Liver (tissue), 8 donors: ENCODE measurements at regions not wholly inside any gene's neighbourhood (a gene's known extent, or its start where the extent isn't known, plus 50 kb on each side); places are given as distances from the start of the nearest gene placed in this dataset.

Source experiments
- DNase-seq: peaks from one replicate; pipeline ENCODE4 v3.0.0-alpha.2; 2017; ENCODE audit warnings: low spot score
- H3K27ac ChIP-seq, 2 donors: one replicate each; pipeline ENCODE4 v1.7.0; 2013; ENCODE audit warnings: inconsistent platforms in 2 of 2, low read length in 2 of 2, control low read depth in 1 of 2, low read depth in 1 of 2, mild to moderate bottlenecking in 1 of 2
- H3K27me3 ChIP-seq, 4 donors: one replicate each; pipeline versions ENCODE4 v1.6.1 to v1.7.0; 2013; ENCODE audit warnings: low read length in 3 of 4, inconsistent platforms in 1 of 4, mild to moderate bottlenecking in 1 of 4, moderate library complexity in 1 of 4; ENCODE audit not compliant: control insufficient read depth in 4 of 4, insufficient read depth in 4 of 4
- H3K36me3 ChIP-seq, 4 donors: one replicate each; pipeline versions ENCODE4 v1.6.1 to v1.7.0; 2013; ENCODE audit warnings: low read length in 3 of 4, mild to moderate bottlenecking in 3 of 4, low read depth in 1 of 4, moderate library complexity in 1 of 4; ENCODE audit not compliant: control insufficient read depth in 4 of 4, insufficient read depth in 3 of 4
- H3K4me1 ChIP-seq, 4 donors: one replicate each; pipeline versions ENCODE4 v1.6.1 to v1.7.0; 2013; ENCODE audit warnings: low read length in 3 of 4, mild to moderate bottlenecking in 3 of 4, moderate library complexity in 1 of 4; ENCODE audit not compliant: control insufficient read depth in 4 of 4, insufficient read depth in 4 of 4
- H3K4me3 ChIP-seq, 3 donors: one replicate each; pipeline versions ENCODE4 v1.6.1 to v1.7.0; 2013; ENCODE audit warnings: low read length in 3 of 3, control low read depth in 1 of 3, low read depth in 1 of 3, mild to moderate bottlenecking in 1 of 3
- H3K9ac ChIP-seq, 2 donors: one replicate each; pipeline ENCODE4 v1.7.0; 2013; ENCODE audit warnings: low read length in 2 of 2, mild to moderate bottlenecking in 2 of 2, moderate library complexity in 2 of 2, control low read depth in 1 of 2, low read depth in 1 of 2
- H3K9me3 ChIP-seq, 4 donors: one replicate each; pipeline versions ENCODE4 v1.6.1 to v1.7.0; 2013; ENCODE audit warnings: low read length in 3 of 4; ENCODE audit not compliant: control insufficient read depth in 4 of 4
- EGR1 ChIP-seq, 2 donors: IDR thresholded peaks; 2 replicates each; pipeline ENCODE4 v1.6.1; 2016 to 2018; ENCODE audit warnings: antibody characterized with exemption in 2 of 2, low read depth in 2 of 2
- FOXA1 ChIP-seq: IDR thresholded peaks from 2 replicates; pipeline ENCODE4 v1.6.1; 2016; ENCODE audit warnings: antibody characterized with exemption
- FOXA2 ChIP-seq: IDR thresholded peaks from 2 replicates; pipeline ENCODE4 v1.6.1; 2016; ENCODE audit warnings: antibody characterized with exemption
- GABPA ChIP-seq, 2 donors: IDR thresholded peaks in 1 of 2; conservative IDR thresholded peaks in 1 of 2; 2 replicates each; pipeline ENCODE4 v1.6.1; 2016; ENCODE audit warnings: antibody characterized with exemption in 2 of 2, mild to moderate bottlenecking in 1 of 2, moderate library complexity in 1 of 2
- HNF4A ChIP-seq, 2 donors: conservative IDR thresholded peaks; 2 replicates each; pipeline ENCODE4 v1.6.1; 2016; ENCODE audit warnings: antibody characterized with exemption in 2 of 2, mild to moderate bottlenecking in 2 of 2
- HNF4G ChIP-seq: IDR thresholded peaks from 2 replicates; pipeline ENCODE4 v1.6.1; 2016; ENCODE audit warnings: antibody characterized with exemption
- JUND ChIP-seq, 2 donors: IDR thresholded peaks; 2 replicates each; pipeline ENCODE4 v1.6.1; 2016; ENCODE audit warnings: antibody characterized with exemption in 2 of 2
- NR2F2 ChIP-seq: IDR thresholded peaks from 2 replicates; pipeline ENCODE4 v1.6.1; 2016; ENCODE audit warnings: antibody characterized with exemption
- RAD21 ChIP-seq, 2 donors: IDR thresholded peaks; 2 replicates each; pipeline ENCODE4 v1.6.1; 2016; ENCODE audit warnings: antibody characterized with exemption in 2 of 2, mild to moderate bottlenecking in 2 of 2
- RXRA ChIP-seq, 2 donors: IDR thresholded peaks; 2 replicates each; pipeline ENCODE4 v1.6.1; 2017 to 2018; ENCODE audit warnings: antibody characterized with exemption in 2 of 2, mild to moderate bottlenecking in 1 of 2
- SP1 ChIP-seq: IDR thresholded peaks from 2 replicates; pipeline ENCODE4 v1.6.1; 2018; ENCODE audit warnings: antibody characterized with exemption, mild to moderate bottlenecking
- TAF1 ChIP-seq: conservative IDR thresholded peaks from 2 replicates; pipeline ENCODE4 v1.6.1; 2016; ENCODE audit warnings: antibody characterized with exemption, mild to moderate bottlenecking
- YY1 ChIP-seq: IDR thresholded peaks from 2 replicates; pipeline ENCODE4 v1.6.1; 2016; ENCODE audit warnings: antibody characterized with exemption, mild to moderate bottlenecking
- WGBS: extraction: QIAGEN DNeasy Blood & Tissue Kit; methylation state at CpG from one replicate; pipeline ENCODE4 v1.1.7; 2013; 5-methylcytosine and 5-hydroxymethylcytosine counted together
- TF ChIP-seq, protein P1 (sequence below): IDR thresholded peaks from 2 replicates; pipeline ENCODE4 v1.6.1; 2016; ENCODE audit warnings: antibody characterized with exemption
- TF ChIP-seq, protein P2 (sequence below): IDR thresholded peaks from 2 replicates; pipeline ENCODE4 v1.6.1; 2016; ENCODE audit warnings: antibody characterized with exemption, mild to moderate bottlenecking
- TF ChIP-seq, protein P3 (sequence below): fragments of 150-350 bp; IDR thresholded peaks from 2 replicates; pipeline ENCODE4 v1.5.1; 2017; ENCODE audit warnings: improper control_type of control experiment, low read depth, low read length; ENCODE audit not compliant: missing input control
- TF ChIP-seq, protein P4 (sequence below): IDR thresholded peaks from 2 replicates; pipeline ENCODE4 v1.6.1; 2016; ENCODE audit warnings: antibody characterized with exemption
- TF ChIP-seq, protein P5 (sequence below): IDR thresholded peaks from 2 replicates; pipeline ENCODE4 v1.6.1; 2016; ENCODE audit warnings: antibody characterized with exemption
- donor health status: healthy.
- donor health status: healthy.
- donor health status: healthy.
- donor health status: healthy.
- donor health status: healthy.

DNA sequence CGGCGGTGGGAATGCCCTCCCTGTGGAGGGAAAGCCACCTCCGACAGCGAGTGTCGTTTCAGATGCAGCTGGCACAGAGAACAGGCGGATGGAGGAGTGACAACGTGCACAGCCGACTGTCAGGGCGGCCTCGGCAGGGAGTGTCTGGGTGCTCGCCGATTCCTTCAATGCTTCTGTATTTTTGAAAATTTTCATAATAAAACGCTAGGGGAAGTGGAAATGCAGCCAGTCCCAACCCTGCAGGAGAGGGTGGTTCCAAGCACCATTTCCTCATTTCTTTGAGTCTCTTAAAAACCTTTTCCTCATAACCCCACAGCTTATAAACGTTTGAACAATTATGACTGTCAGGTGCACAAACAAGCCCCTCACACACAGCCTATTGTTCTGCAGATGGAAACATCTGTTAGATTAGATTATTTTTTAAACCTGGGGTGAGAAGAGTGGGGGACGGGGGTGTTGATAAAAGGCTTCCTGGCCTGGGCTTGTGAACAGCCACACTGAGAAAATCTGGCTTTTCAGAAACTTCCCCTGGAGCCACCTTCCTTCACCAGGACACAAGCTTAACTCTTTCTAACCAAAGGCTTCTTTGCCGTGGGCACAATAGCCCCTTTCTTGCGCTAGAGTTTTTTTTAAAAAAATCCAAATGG, 228.9 kb downstream of the ANKRD60 start:
- Histone ChIP-seq H3K4me3 (no peak overlapping the region), H3K4me1 (no peaks in the 10 kb centered on the region), H3K27me3 (no peaks in the 10 kb centered on the region), H3K27ac (no peak overlapping the region), H3K36me3 (no peaks in the 10 kb centered on the region), H3K9ac (no peak overlapping the region), H3K9me3 (no peaks in the 10 kb centered on the region)
- WGBS = 31% methylated on average over 17 of the region's 17 CpGs
- no peak for TF ChIP-seq SP1
- no peak for TF ChIP-seq GABPA (IDR thresholded peaks at IDR 0.05 in 1 of 2, conservative IDR thresholded peaks at IDR 0.05 in 1 of 2)
- TF ChIP-seq, protein P1, sequence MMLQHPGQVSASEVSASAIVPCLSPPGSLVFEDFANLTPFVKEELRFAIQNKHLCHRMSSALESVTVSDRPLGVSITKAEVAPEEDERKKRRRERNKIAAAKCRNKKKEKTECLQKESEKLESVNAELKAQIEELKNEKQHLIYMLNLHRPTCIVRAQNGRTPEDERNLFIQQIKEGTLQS = no peak
- TF ChIP-seq YY1 = no peak
- TF ChIP-seq TAF1 = no peak
- no peak for TF ChIP-seq JUND (IDR thresholded peaks at IDR 0.05)
- no peak for TF ChIP-seq HNF4G
- TF ChIP-seq NR2F2 = no peak
- TF ChIP-seq, protein P2, sequence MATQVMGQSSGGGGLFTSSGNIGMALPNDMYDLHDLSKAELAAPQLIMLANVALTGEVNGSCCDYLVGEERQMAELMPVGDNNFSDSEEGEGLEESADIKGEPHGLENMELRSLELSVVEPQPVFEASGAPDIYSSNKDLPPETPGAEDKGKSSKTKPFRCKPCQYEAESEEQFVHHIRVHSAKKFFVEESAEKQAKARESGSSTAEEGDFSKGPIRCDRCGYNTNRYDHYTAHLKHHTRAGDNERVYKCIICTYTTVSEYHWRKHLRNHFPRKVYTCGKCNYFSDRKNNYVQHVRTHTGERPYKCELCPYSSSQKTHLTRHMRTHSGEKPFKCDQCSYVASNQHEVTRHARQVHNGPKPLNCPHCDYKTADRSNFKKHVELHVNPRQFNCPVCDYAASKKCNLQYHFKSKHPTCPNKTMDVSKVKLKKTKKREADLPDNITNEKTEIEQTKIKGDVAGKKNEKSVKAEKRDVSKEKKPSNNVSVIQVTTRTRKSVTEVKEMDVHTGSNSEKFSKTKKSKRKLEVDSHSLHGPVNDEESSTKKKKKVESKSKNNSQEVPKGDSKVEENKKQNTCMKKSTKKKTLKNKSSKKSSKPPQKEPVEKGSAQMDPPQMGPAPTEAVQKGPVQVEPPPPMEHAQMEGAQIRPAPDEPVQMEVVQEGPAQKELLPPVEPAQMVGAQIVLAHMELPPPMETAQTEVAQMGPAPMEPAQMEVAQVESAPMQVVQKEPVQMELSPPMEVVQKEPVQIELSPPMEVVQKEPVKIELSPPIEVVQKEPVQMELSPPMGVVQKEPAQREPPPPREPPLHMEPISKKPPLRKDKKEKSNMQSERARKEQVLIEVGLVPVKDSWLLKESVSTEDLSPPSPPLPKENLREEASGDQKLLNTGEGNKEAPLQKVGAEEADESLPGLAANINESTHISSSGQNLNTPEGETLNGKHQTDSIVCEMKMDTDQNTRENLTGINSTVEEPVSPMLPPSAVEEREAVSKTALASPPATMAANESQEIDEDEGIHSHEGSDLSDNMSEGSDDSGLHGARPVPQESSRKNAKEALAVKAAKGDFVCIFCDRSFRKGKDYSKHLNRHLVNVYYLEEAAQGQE = no peak
- no peak for TF ChIP-seq FOXA1
- TF ChIP-seq, protein P3, sequence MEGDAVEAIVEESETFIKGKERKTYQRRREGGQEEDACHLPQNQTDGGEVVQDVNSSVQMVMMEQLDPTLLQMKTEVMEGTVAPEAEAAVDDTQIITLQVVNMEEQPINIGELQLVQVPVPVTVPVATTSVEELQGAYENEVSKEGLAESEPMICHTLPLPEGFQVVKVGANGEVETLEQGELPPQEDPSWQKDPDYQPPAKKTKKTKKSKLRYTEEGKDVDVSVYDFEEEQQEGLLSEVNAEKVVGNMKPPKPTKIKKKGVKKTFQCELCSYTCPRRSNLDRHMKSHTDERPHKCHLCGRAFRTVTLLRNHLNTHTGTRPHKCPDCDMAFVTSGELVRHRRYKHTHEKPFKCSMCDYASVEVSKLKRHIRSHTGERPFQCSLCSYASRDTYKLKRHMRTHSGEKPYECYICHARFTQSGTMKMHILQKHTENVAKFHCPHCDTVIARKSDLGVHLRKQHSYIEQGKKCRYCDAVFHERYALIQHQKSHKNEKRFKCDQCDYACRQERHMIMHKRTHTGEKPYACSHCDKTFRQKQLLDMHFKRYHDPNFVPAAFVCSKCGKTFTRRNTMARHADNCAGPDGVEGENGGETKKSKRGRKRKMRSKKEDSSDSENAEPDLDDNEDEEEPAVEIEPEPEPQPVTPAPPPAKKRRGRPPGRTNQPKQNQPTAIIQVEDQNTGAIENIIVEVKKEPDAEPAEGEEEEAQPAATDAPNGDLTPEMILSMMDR = no peak
- TF ChIP-seq, protein P4, sequence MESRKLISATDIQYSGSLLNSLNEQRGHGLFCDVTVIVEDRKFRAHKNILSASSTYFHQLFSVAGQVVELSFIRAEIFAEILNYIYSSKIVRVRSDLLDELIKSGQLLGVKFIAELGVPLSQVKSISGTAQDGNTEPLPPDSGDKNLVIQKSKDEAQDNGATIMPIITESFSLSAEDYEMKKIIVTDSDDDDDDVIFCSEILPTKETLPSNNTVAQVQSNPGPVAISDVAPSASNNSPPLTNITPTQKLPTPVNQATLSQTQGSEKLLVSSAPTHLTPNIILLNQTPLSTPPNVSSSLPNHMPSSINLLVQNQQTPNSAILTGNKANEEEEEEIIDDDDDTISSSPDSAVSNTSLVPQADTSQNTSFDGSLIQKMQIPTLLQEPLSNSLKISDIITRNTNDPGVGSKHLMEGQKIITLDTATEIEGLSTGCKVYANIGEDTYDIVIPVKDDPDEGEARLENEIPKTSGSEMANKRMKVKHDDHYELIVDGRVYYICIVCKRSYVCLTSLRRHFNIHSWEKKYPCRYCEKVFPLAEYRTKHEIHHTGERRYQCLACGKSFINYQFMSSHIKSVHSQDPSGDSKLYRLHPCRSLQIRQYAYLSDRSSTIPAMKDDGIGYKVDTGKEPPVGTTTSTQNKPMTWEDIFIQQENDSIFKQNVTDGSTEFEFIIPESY = no peak
- no peak for TF ChIP-seq FOXA2
- TF ChIP-seq RXRA (IDR thresholded peaks at IDR 0.05) = no peak
- TF ChIP-seq HNF4A (conservative IDR thresholded peaks at IDR 0.05) = no peak
- TF ChIP-seq EGR1 (IDR thresholded peaks at IDR 0.05; ENCODE audit: low read depth in 2 of 2) = no peak
- TF ChIP-seq, protein P5, sequence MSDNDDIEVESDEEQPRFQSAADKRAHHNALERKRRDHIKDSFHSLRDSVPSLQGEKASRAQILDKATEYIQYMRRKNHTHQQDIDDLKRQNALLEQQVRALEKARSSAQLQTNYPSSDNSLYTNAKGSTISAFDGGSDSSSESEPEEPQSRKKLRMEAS = no peak
- no peak for TF ChIP-seq RAD21 (IDR thresholded peaks at IDR 0.05)
- DNase-seq = no peak
